ENCODE measurements at regions not wholly inside any gene's neighbourhood (a gene's known extent, or its start where the extent isn't known, plus 50 kb on each side); places are given as distances from the start of the nearest gene placed in this dataset.

DNA sequence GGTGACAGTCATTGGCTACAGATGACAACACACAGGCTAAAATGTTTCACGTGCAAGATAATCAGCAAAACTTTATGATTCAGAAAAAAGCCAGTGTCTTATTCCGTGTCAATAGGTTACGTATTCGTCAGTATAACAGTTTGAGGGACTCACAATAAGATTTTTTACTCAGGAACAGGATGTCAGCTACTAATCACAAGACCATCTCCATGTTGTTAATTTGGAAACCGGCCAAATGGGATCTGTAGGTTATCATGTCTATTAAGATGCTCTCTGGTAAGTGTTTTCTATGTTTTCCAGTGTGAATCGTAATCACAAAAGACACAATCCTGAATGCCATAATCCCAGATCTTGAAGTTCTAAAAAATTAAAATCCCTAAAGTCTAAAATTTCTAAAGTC, 197.3 kb downstream of the ETV1 start:
- CTCF ChIA-PET, result no interaction called here
- intact Hi-C loops (cut with micrococcal nuclease; ENCODE audit: unreplicated experiment), result loop anchor here (5.0 kb wide), 1 partner anchor 130 kb away; no protein-coding TSS in a partner anchor
- no TSS peak for BruUV-seq (replicated peaks)
- Mint-ChIP-seq H3K36me3 (ENCODE audit: insufficient read depth, unreplicated experiment) (no peaks in the 10 kb centered on the region), H3K4me1 (ENCODE audit: low read depth, unreplicated experiment) (no peaks in the 10 kb centered on the region), H3K27me3 (ENCODE audit: unreplicated experiment) (no peaks in the 10 kb centered on the region), H3K4me3 (ENCODE audit: low read depth, unreplicated experiment) (no peak overlapping the region), H3K9me3 (ENCODE audit: low read depth, unreplicated experiment) (no peaks in the 10 kb centered on the region), H3K27ac (ENCODE audit: unreplicated experiment) (no peak overlapping the region)
- TF ChIP-seq, protein P1, sequence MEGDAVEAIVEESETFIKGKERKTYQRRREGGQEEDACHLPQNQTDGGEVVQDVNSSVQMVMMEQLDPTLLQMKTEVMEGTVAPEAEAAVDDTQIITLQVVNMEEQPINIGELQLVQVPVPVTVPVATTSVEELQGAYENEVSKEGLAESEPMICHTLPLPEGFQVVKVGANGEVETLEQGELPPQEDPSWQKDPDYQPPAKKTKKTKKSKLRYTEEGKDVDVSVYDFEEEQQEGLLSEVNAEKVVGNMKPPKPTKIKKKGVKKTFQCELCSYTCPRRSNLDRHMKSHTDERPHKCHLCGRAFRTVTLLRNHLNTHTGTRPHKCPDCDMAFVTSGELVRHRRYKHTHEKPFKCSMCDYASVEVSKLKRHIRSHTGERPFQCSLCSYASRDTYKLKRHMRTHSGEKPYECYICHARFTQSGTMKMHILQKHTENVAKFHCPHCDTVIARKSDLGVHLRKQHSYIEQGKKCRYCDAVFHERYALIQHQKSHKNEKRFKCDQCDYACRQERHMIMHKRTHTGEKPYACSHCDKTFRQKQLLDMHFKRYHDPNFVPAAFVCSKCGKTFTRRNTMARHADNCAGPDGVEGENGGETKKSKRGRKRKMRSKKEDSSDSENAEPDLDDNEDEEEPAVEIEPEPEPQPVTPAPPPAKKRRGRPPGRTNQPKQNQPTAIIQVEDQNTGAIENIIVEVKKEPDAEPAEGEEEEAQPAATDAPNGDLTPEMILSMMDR (IDR thresholded peaks at IDR 0.05; ENCODE audit: unreplicated experiment), result no peak
- DNase-seq, result no peak

DNA sequence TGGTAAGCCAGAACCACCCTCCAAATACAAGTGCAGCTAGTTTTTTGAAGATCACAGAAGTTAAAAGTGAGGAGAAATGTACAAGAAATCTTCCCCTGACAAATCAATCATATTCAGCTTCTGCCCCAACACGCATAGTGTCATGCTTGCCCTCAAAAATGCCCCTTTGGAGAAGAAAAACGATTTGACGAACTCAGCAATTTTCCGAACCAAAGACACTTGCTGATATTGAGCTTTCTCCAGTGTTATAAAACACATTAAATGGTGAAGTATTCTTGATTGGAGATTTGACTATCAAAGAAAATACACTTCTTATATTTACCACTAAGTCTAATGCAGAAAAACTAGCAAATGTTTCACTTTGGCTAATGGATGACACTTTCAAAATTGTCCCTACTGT, 195.5 kb downstream of the ETV1 start:
- H3K9me3 Mint-ChIP-seq (ENCODE audit: low read depth, unreplicated experiment), result no peaks in the 10 kb centered on the region
- no peak overlapping the region for H3K4me3 Mint-ChIP-seq (ENCODE audit: low read depth, unreplicated experiment)
- no peaks in the 10 kb centered on the region for H3K4me1 Mint-ChIP-seq (ENCODE audit: low read depth, unreplicated experiment)
- BruUV-seq (replicated peaks), result no TSS peak
- no peaks in the 10 kb centered on the region for H3K27me3 Mint-ChIP-seq (ENCODE audit: unreplicated experiment)
- TF ChIP-seq, protein P1 (IDR thresholded peaks at IDR 0.05; ENCODE audit: unreplicated experiment), result no peak
- DNase-seq, result no peak
- intact Hi-C loops (cut with micrococcal nuclease; ENCODE audit: unreplicated experiment), result loop anchor here (5.0 kb wide), 1 partner anchor 128 kb away; no protein-coding TSS in a partner anchor
- no peak overlapping the region for H3K27ac Mint-ChIP-seq (ENCODE audit: unreplicated experiment)
- CTCF ChIA-PET, result no interaction called here
- no peaks in the 10 kb centered on the region for H3K36me3 Mint-ChIP-seq (ENCODE audit: insufficient read depth, unreplicated experiment)

DNA sequence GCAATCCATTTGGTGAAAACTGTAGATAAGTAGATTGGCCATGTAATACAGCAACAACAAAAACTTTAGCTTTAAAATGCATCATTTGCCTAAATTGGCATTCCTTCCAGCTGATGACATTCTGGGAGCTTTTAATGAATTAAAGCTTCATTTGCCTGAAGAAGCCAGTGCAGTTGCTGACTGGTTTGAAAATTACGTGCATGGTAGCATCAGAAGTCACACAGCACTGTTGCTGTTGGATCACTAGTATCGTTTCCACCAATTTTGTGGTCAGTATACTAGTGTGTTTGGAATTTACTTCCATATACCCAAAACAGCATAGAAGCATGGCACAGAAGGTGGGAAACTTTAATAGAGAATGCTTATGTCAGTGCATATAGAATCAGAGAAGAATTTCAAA, 194.9 kb downstream of the ETV1 start:
- Mint-ChIP-seq H3K27me3 (ENCODE audit: unreplicated experiment) (no peaks in the 10 kb centered on the region), H3K27ac (ENCODE audit: unreplicated experiment) (no peak overlapping the region), H3K4me1 (ENCODE audit: low read depth, unreplicated experiment) (no peaks in the 10 kb centered on the region), H3K9me3 (ENCODE audit: low read depth, unreplicated experiment) (no peaks in the 10 kb centered on the region), H3K4me3 (ENCODE audit: low read depth, unreplicated experiment) (no peak overlapping the region), H3K36me3 (ENCODE audit: insufficient read depth, unreplicated experiment) (no peaks in the 10 kb centered on the region)
- no peak for DNase-seq
- TF ChIP-seq, protein P1 (IDR thresholded peaks at IDR 0.05; ENCODE audit: unreplicated experiment), result no peak
- BruUV-seq (replicated peaks), result no TSS peak
- intact Hi-C loops (cut with micrococcal nuclease; ENCODE audit: unreplicated experiment), result loop anchor here (5.0 kb wide), 1 partner anchor 128 kb away; no protein-coding TSS in a partner anchor
- CTCF ChIA-PET, result no interaction called here

DNA sequence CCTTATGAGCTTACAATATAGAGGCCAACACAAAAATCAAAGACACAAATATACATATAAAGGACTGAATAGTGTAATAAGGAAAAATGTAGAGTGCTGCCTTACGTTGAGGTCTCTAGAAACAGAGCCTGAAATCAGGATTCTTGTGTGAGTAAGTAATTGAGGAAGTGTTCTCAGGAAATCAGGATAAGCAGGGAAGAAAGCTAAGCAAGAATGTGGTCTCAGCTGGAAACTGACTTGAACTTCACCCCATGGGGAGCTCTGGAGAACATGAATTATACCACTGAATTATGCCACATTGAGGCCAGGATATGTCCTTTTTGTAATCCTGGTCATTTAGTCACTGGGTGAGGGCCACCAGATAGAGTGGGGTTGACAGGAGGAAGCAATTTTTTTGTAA, 191.9 kb downstream of the ETV1 start:
- H3K27ac Mint-ChIP-seq (ENCODE audit: unreplicated experiment), result no peak overlapping the region
- BruUV-seq (replicated peaks), result no TSS peak
- no peaks in the 10 kb centered on the region for H3K36me3 Mint-ChIP-seq (ENCODE audit: insufficient read depth, unreplicated experiment)
- DNase-seq, result no peak
- no peak overlapping the region for H3K4me3 Mint-ChIP-seq (ENCODE audit: low read depth, unreplicated experiment)
- no peaks in the 10 kb centered on the region for H3K9me3 Mint-ChIP-seq (ENCODE audit: low read depth, unreplicated experiment)
- no peaks in the 10 kb centered on the region for H3K27me3 Mint-ChIP-seq (ENCODE audit: unreplicated experiment)
- no peaks in the 10 kb centered on the region for H3K4me1 Mint-ChIP-seq (ENCODE audit: low read depth, unreplicated experiment)
- TF ChIP-seq, protein P1 (IDR thresholded peaks at IDR 0.05; ENCODE audit: unreplicated experiment), result no peak
- CTCF ChIA-PET, result interaction anchor here (0.6 kb wide), 1 partner anchor 687 kb away, joined by 4 read pairs; no protein-coding TSS in a partner anchor
- intact Hi-C loops (cut with micrococcal nuclease; ENCODE audit: unreplicated experiment), result no loop called here
